T-helper 1 cell treated with Interleukin-12 subunit alpha and Interleukin-12 subunit beta and Interleukin-4 antibody, amounts not matched to agents 30 ng/mL and 1 ng/mL, for 36 hours (primary cell): ENCODE measurements at regions not wholly inside any gene's neighbourhood (a gene's known extent, or its start where the extent isn't known, plus 50 kb on each side); places are given as distances from the start of the nearest gene placed in this dataset.
"Not testable (repeated sequence)": the region's sequence is repeated elsewhere in the genome, so short reads cannot be mapped to it uniquely, and the experiment has no call there.

ENCODE experiments used
- intact Hi-C: fragments of 100-400 bp; cut with micrococcal nuclease; formaldehyde crosslinking; loops from one replicate; pipeline ENCODE4 v1.15.1; 2024

- intact Hi-C loops, result no loop called here
Observed at GRCh38 chr14:51342226-51342625, 102.2 kb downstream of the TMX1 start.

- intact Hi-C loops, result no loop called here
Observed at GRCh38 chr14:51351997-51352396, 112.0 kb downstream of the TMX1 start.

GRCh38 chr14:51353901-51354300 lies 113.9 kb downstream of the TMX1 start:
- intact Hi-C loops, result no loop called here

GRCh38 chr14:51354846-51355245 lies 114.8 kb downstream of the TMX1 start:
- intact Hi-C loops, result no loop called here

- intact Hi-C loops, result no loop called here
Observed at GRCh38 chr14:51356381-51356780, 116.3 kb downstream of the TMX1 start.

GRCh38 chr14:51357250-51357649 lies 117.2 kb downstream of the TMX1 start:
- intact Hi-C loops, result no loop called here

- intact Hi-C loops, result no loop called here
Observed at GRCh38 chr14:51360592-51360991, 120.5 kb downstream of the TMX1 start.

GRCh38 chr14:51365241-51365965 lies 125.4 kb downstream of the TMX1 start:
- intact Hi-C loops, result no loop called here

- intact Hi-C loops, result not testable (repeated sequence)
Observed at GRCh38 chr14:51366460-51366859, 126.4 kb downstream of the TMX1 start.

GRCh38 chr14:51366866-51367599 lies 127.0 kb downstream of the TMX1 start:
- intact Hi-C loops, result not testable (repeated sequence)

- intact Hi-C loops, result no loop called here
Observed at GRCh38 chr14:51367600-51367931, 127.5 kb downstream of the TMX1 start.

GRCh38 chr14:51368721-51369163 lies 128.7 kb downstream of the TMX1 start:
- intact Hi-C loops, result loop anchor here (1.0 kb wide), 1 partner anchor 412 kb away; no protein-coding TSS in a partner anchor

- intact Hi-C loops, result loop anchor here (1.0 kb wide), 1 partner anchor 410 kb away; no protein-coding TSS in a partner anchor
Observed at GRCh38 chr14:51369814-51370213, 129.8 kb downstream of the TMX1 start.

- intact Hi-C loops, result no loop called here
Observed at GRCh38 chr14:51370758-51371386, 130.8 kb downstream of the TMX1 start.

GRCh38 chr14:51377186-51377585 lies 137.1 kb downstream of the TMX1 start:
- intact Hi-C loops, result not testable (repeated sequence)

GRCh38 chr14:51382506-51382905 lies 142.5 kb downstream of the TMX1 start:
- intact Hi-C loops, result no loop called here

- intact Hi-C loops, result no loop called here
Observed at GRCh38 chr14:51386411-51386810, 146.4 kb downstream of the TMX1 start.

GRCh38 chr14:51386983-51387735 lies 147.1 kb downstream of the TMX1 start:
- intact Hi-C loops, result no loop called here

- intact Hi-C loops, result no loop called here
Observed at GRCh38 chr14:51392416-51392815, 152.4 kb downstream of the TMX1 start.

- intact Hi-C loops, result no loop called here
Observed at GRCh38 chr14:51394384-51394783, 154.3 kb downstream of the TMX1 start.

GRCh38 chr14:51394804-51395203 lies 154.8 kb downstream of the TMX1 start:
- intact Hi-C loops, result no loop called here
